ENCODE measurements at regions not wholly inside any gene's neighbourhood (a gene's known extent, or its start where the extent isn't known, plus 50 kb on each side); places are given as distances from the start of the nearest gene placed in this dataset.

GRCh38 chr11:11220786-11221185, 132.3 kb downstream of the CSNK2A3 start:
- H3K4me1 Mint-ChIP-seq (ENCODE audit: low read depth) = no peaks in the 10 kb centered on the region
- intact Hi-C loops (cut with micrococcal nuclease) = no loop called here
- no peaks in the 10 kb centered on the region for H3K27me3 Mint-ChIP-seq (ENCODE audit: low read depth)
- no peak overlapping the region for H3K27ac Mint-ChIP-seq
- no peak overlapping the region for H3K4me3 Mint-ChIP-seq
- CTCF ChIA-PET = no interaction called here
- no peaks in the 10 kb centered on the region for H3K36me3 Mint-ChIP-seq (ENCODE audit: low read depth)
- no peaks in the 10 kb centered on the region for H3K9me3 Mint-ChIP-seq
- no peak for DNase-seq

GRCh38 chr11:11218629-11218986, 134.4 kb downstream of the CSNK2A3 start:
- Mint-ChIP-seq H3K27ac (no peak overlapping the region), H3K9me3 (no peaks in the 10 kb centered on the region), H3K36me3 (ENCODE audit: low read depth) (no peaks in the 10 kb centered on the region), H3K4me3 (no peak overlapping the region), H3K27me3 (ENCODE audit: low read depth) (no peaks in the 10 kb centered on the region), H3K4me1 (ENCODE audit: low read depth) (no peaks in the 10 kb centered on the region)
- DNase-seq = no peak
- intact Hi-C loops (cut with micrococcal nuclease) = no loop called here
- CTCF ChIA-PET = interaction anchor here (1.5 kb wide), 1 partner anchor 12 kb away, joined by 5 read pairs; no protein-coding TSS in a partner anchor

GRCh38 chr11:11217929-11218628, 135.0 kb downstream of the CSNK2A3 start:
- H3K27ac Mint-ChIP-seq = no peak overlapping the region
- intact Hi-C loops (cut with micrococcal nuclease) = no loop called here
- no peak overlapping the region for H3K4me3 Mint-ChIP-seq
- CTCF ChIA-PET = interaction anchor here (1.5 kb wide), 1 partner anchor 13 kb away, joined by 5 read pairs; no protein-coding TSS in a partner anchor
- DNase-seq = no peak
- no peaks in the 10 kb centered on the region for H3K4me1 Mint-ChIP-seq (ENCODE audit: low read depth)
- H3K36me3 Mint-ChIP-seq (ENCODE audit: low read depth) = no peaks in the 10 kb centered on the region
- H3K9me3 Mint-ChIP-seq = no peaks in the 10 kb centered on the region
- H3K27me3 Mint-ChIP-seq (ENCODE audit: low read depth) = no peaks in the 10 kb centered on the region

- Mint-ChIP-seq H3K4me3 (no peak overlapping the region), H3K27ac (no peak overlapping the region)
These were observed 135.6 kb downstream of the CSNK2A3 start for GRCh38 chr11:11217289-11217928.

GRCh38 chr11:11215944-11216343, 137.1 kb downstream of the CSNK2A3 start:
- intact Hi-C loops (cut with micrococcal nuclease) = no loop called here
- Mint-ChIP-seq H3K27ac (no peak overlapping the region), H3K9me3 (no peaks in the 10 kb centered on the region), H3K4me1 (ENCODE audit: low read depth) (no peaks in the 10 kb centered on the region), H3K4me3 (no peak overlapping the region), H3K36me3 (ENCODE audit: low read depth) (no peaks in the 10 kb centered on the region), H3K27me3 (ENCODE audit: low read depth) (no peaks in the 10 kb centered on the region)
- DNase-seq = no peak
- CTCF ChIA-PET = no interaction called here

More at GRCh38 chr11:11217289-11217928, 135.6 kb downstream of the CSNK2A3 start:
- H3K27me3 Mint-ChIP-seq (ENCODE audit: low read depth) = no peaks in the 10 kb centered on the region
- no peaks in the 10 kb centered on the region for H3K4me1 Mint-ChIP-seq (ENCODE audit: low read depth)
- H3K36me3 Mint-ChIP-seq (ENCODE audit: low read depth) = no peaks in the 10 kb centered on the region
- H3K9me3 Mint-ChIP-seq = no peaks in the 10 kb centered on the region
- no peak for DNase-seq
- intact Hi-C loops (cut with micrococcal nuclease) = no loop called here
- CTCF ChIA-PET = no interaction called here

- Mint-ChIP-seq H3K4me1 (ENCODE audit: low read depth) (no peaks in the 10 kb centered on the region), H3K27me3 (ENCODE audit: low read depth) (no peaks in the 10 kb centered on the region), H3K9me3 (no peaks in the 10 kb centered on the region), H3K4me3 (no peak overlapping the region), H3K36me3 (ENCODE audit: low read depth) (no peaks in the 10 kb centered on the region), H3K27ac (no peak overlapping the region)
- CTCF ChIA-PET = no interaction called here
- intact Hi-C loops (cut with micrococcal nuclease) = no loop called here
- DNase-seq = no peak
These were observed 137.8 kb downstream of the CSNK2A3 start for GRCh38 chr11:11215058-11215815.

- CTCF ChIA-PET = no interaction called here
- intact Hi-C loops (cut with micrococcal nuclease) = no loop called here
- Mint-ChIP-seq H3K4me1 (ENCODE audit: low read depth) (no peaks in the 10 kb centered on the region), H3K4me3 (no peak overlapping the region), H3K36me3 (ENCODE audit: low read depth) (no peaks in the 10 kb centered on the region), H3K9me3 (no peaks in the 10 kb centered on the region), H3K27ac (no peak overlapping the region), H3K27me3 (ENCODE audit: low read depth) (no peaks in the 10 kb centered on the region)
- DNase-seq = no peak
These were observed 139.9 kb downstream of the CSNK2A3 start for GRCh38 chr11:11213117-11213516.

GRCh38 chr11:11211888-11212287, 141.2 kb downstream of the CSNK2A3 start:
- H3K4me3 Mint-ChIP-seq = no peak overlapping the region
- peaks cover 2% of the 10 kb centered on the region for H3K27me3 Mint-ChIP-seq (ENCODE audit: low read depth)
- H3K36me3 Mint-ChIP-seq (ENCODE audit: low read depth) = no peaks in the 10 kb centered on the region
- no peaks in the 10 kb centered on the region for H3K4me1 Mint-ChIP-seq (ENCODE audit: low read depth)
- no peak for DNase-seq
- H3K27ac Mint-ChIP-seq = no peak overlapping the region
- H3K9me3 Mint-ChIP-seq = no peaks in the 10 kb centered on the region
- CTCF ChIA-PET = no interaction called here
- intact Hi-C loops (cut with micrococcal nuclease) = no loop called here

GRCh38 chr11:11211186-11211585, 141.9 kb downstream of the CSNK2A3 start:
- H3K9me3 Mint-ChIP-seq = no peaks in the 10 kb centered on the region
- intact Hi-C loops (cut with micrococcal nuclease) = no loop called here
- H3K27ac Mint-ChIP-seq = no peak overlapping the region
- H3K4me3 Mint-ChIP-seq = no peak overlapping the region
- H3K4me1 Mint-ChIP-seq (ENCODE audit: low read depth) = no peaks in the 10 kb centered on the region
- H3K36me3 Mint-ChIP-seq (ENCODE audit: low read depth) = no peaks in the 10 kb centered on the region
- peaks cover 2% of the 10 kb centered on the region for H3K27me3 Mint-ChIP-seq (ENCODE audit: low read depth)
- CTCF ChIA-PET = no interaction called here
- no peak for DNase-seq

- CTCF ChIA-PET = no interaction called here
- H3K27ac Mint-ChIP-seq = no peak overlapping the region
These were observed 142.6 kb downstream of the CSNK2A3 start for GRCh38 chr11:11210446-11210845.

GRCh38 chr11:11209967-11210366, 143.1 kb downstream of the CSNK2A3 start:
- no peaks in the 10 kb centered on the region for H3K9me3 Mint-ChIP-seq
- no peaks in the 10 kb centered on the region for H3K36me3 Mint-ChIP-seq (ENCODE audit: low read depth)
- H3K4me1 Mint-ChIP-seq (ENCODE audit: low read depth) = no peaks in the 10 kb centered on the region
- intact Hi-C loops (cut with micrococcal nuclease) = no loop called here
- H3K4me3 Mint-ChIP-seq = no peak overlapping the region
- CTCF ChIA-PET = no interaction called here
- DNase-seq = no peak
- peaks cover 2% of the 10 kb centered on the region for H3K27me3 Mint-ChIP-seq (ENCODE audit: low read depth)
- no peak overlapping the region for H3K27ac Mint-ChIP-seq

More at GRCh38 chr11:11210446-11210845, 142.6 kb downstream of the CSNK2A3 start:
- DNase-seq = no peak
- no peaks in the 10 kb centered on the region for H3K4me1 Mint-ChIP-seq (ENCODE audit: low read depth)
- H3K36me3 Mint-ChIP-seq (ENCODE audit: low read depth) = no peaks in the 10 kb centered on the region
- intact Hi-C loops (cut with micrococcal nuclease) = no loop called here
- no peak overlapping the region for H3K4me3 Mint-ChIP-seq
- H3K9me3 Mint-ChIP-seq = no peaks in the 10 kb centered on the region
- peaks cover 2% of the 10 kb centered on the region for H3K27me3 Mint-ChIP-seq (ENCODE audit: low read depth)

GRCh38 chr11:11208994-11209393, 144.1 kb downstream of the CSNK2A3 start:
- Mint-ChIP-seq H3K4me3 (no peak overlapping the region), H3K9me3 (no peaks in the 10 kb centered on the region), H3K36me3 (ENCODE audit: low read depth) (no peaks in the 10 kb centered on the region), H3K27ac (no peak overlapping the region), H3K27me3 (ENCODE audit: low read depth) (peaks cover 2% of the 10 kb centered on the region), H3K4me1 (ENCODE audit: low read depth) (no peaks in the 10 kb centered on the region)
- intact Hi-C loops (cut with micrococcal nuclease) = no loop called here
- DNase-seq = no peak
- CTCF ChIA-PET = no interaction called here

All from activated naive CD4-positive, alpha-beta T cell treated with anti-CD3 and anti-CD28 coated beads for 36 hours (primary cell).